DOHH2 (cell line): ENCODE measurements at regions not wholly inside any gene's neighbourhood (a gene's known extent, or its start where the extent isn't known, plus 50 kb on each side); places are given as distances from the start of the nearest gene placed in this dataset.

Source experiments
- H3F3A ChIP-seq: fragments of 200-600 bp; sonication (generic), shearing (Covaris generic); 2 replicates; pipeline ENCODE4 v1.6.0; 2016; ENCODE audit warnings: antibody characterized with exemption, mild to moderate bottlenecking; ENCODE audit not compliant: control insufficient read depth, insufficient read depth
- H3K27ac ChIP-seq: fragments of 200-600 bp; sonication (generic); 2 replicates; pipeline ENCODE4 v1.5.1; 2014; ENCODE audit warnings: low read depth, mild to moderate bottlenecking, low read length, moderate library complexity
- H3K27me3 ChIP-seq: fragments of 200-600 bp; sonication (generic); 2 replicates; pipeline ENCODE4 v1.6.1; 2014; ENCODE audit warnings: mild to moderate bottlenecking, low read length, mixed read lengths; ENCODE audit not compliant: control insufficient read depth
- H3K36me3 ChIP-seq: fragments of 200-600 bp; sonication (generic); 2 replicates; pipeline ENCODE4 v1.6.1; 2014; ENCODE audit warnings: mild to moderate bottlenecking, low read length, moderate library complexity, mixed read lengths; ENCODE audit not compliant: control insufficient read depth
- H3K4me1 ChIP-seq: fragments of 200-600 bp; sonication (generic); 2 replicates; pipeline ENCODE4 v1.6.1; 2014; ENCODE audit warnings: mild to moderate bottlenecking, low read length, mixed read lengths; ENCODE audit not compliant: control insufficient read depth
- H3K4me2 ChIP-seq: fragments of 200-600 bp; sonication (generic); 2 replicates; pipeline ENCODE4 v1.6.0; 2014; ENCODE audit warnings: mild to moderate bottlenecking, low read length, moderate library complexity
- H3K4me3 ChIP-seq: fragments of 200-600 bp; sonication (generic); 2 replicates; pipeline ENCODE4 v1.5.1; 2014; ENCODE audit warnings: mild to moderate bottlenecking, low read length, mixed read lengths
- H3K79me2 ChIP-seq: fragments of 200-600 bp; sonication (generic); 2 replicates; pipeline ENCODE4 v1.6.1; 2014; ENCODE audit warnings: mild to moderate bottlenecking, low read length, mixed read lengths; ENCODE audit not compliant: control insufficient read depth
- H3K9me2 ChIP-seq: fragments of 200-600 bp; sonication (generic); replicated peaks from 2 replicates; pipeline ENCODE4 v1.6.1; 2014; ENCODE audit warnings: mild to moderate bottlenecking, low read length, mixed read lengths; ENCODE audit not compliant: control insufficient read depth
- H3K9me3 ChIP-seq: fragments of 200-600 bp; sonication (generic); 2 replicates; pipeline ENCODE4 v1.6.1; 2014; ENCODE audit warnings: antibody characterized with exemption, low read length, mixed read lengths; ENCODE audit not compliant: control insufficient read depth, insufficient read depth
- H4K20me1 ChIP-seq: fragments of 200-600 bp; sonication (generic); 2 replicates; pipeline ENCODE4 v1.6.0; 2014; ENCODE audit warnings: low read depth, mild to moderate bottlenecking, antibody characterized with exemption, low read length, moderate library complexity; ENCODE audit not compliant: control insufficient read depth, insufficient read depth
- CTCF ChIP-seq: fragments of 200-600 bp; sonication (generic); IDR thresholded peaks from one replicate; pipeline ENCODE4 v1.5.1; 2014; ENCODE audit warnings: antibody characterized with exemption, mild to moderate bottlenecking, low read depth, low read length; ENCODE audit not compliant: poor library complexity, severe bottlenecking
- EZH2phosphoT487 ChIP-seq: fragments of 200-600 bp; sonication (generic); IDR thresholded peaks from 2 replicates; pipeline ENCODE4 v1.6.1; 2017; ENCODE audit warnings: borderline replicate concordance, mild to moderate bottlenecking, antibody characterized with exemption, low read length, moderate library complexity, mixed read lengths

- H3F3A ChIP-seq: no peaks in the 10 kb centered on the region
- H3K4me3 ChIP-seq: no peak overlapping the region
- no peak overlapping the region for H3K4me2 ChIP-seq
- no peaks in the 10 kb centered on the region for H4K20me1 ChIP-seq
- H3K27ac ChIP-seq: no peak overlapping the region
- no peaks in the 10 kb centered on the region for H3K79me2 ChIP-seq
- no peaks in the 10 kb centered on the region for H3K27me3 ChIP-seq
- H3K9me2 ChIP-seq: no peaks in the 10 kb centered on the region
- no peaks in the 10 kb centered on the region for H3K4me1 ChIP-seq
- no peaks in the 10 kb centered on the region for H3K9me3 ChIP-seq
- H3K36me3 ChIP-seq: no peaks in the 10 kb centered on the region
- TF ChIP-seq CTCF (no peak), EZH2phosphoT487 (no peak)
Measured at GRCh38 chr4:53716471-53717063, 125.3 kb upstream of the LNX1 start.

- no peak overlapping the region for H3K27ac ChIP-seq
- no peaks in the 10 kb centered on the region for H3K27me3 ChIP-seq
- H3K9me3 ChIP-seq: no peaks in the 10 kb centered on the region
- H3K79me2 ChIP-seq: no peaks in the 10 kb centered on the region
- no peaks in the 10 kb centered on the region for H3K36me3 ChIP-seq
- no peaks in the 10 kb centered on the region for H3K9me2 ChIP-seq
- no peaks in the 10 kb centered on the region for H3F3A ChIP-seq
- no peak for TF ChIP-seq EZH2phosphoT487
- no peak for TF ChIP-seq CTCF
- no peak overlapping the region for H3K4me2 ChIP-seq
- peaks cover 5% of the 10 kb centered on the region; the same call in 1 of the 2 replicates for H3K4me1 ChIP-seq
- H4K20me1 ChIP-seq: no peaks in the 10 kb centered on the region
- no peak overlapping the region for H3K4me3 ChIP-seq
Measured at GRCh38 chr4:53716011-53716410, 124.7 kb upstream of the LNX1 start.

- TF ChIP-seq CTCF (no peak), EZH2phosphoT487 (no peak)
- H3K4me2 ChIP-seq: no peak overlapping the region
Measured at GRCh38 chr4:53714236-53715140, 123.2 kb upstream of the LNX1 start.

More at GRCh38 chr4:53714236-53715140, 123.2 kb upstream of the LNX1 start:
- no peak overlapping the region for H3K4me3 ChIP-seq
- H4K20me1 ChIP-seq: no peaks in the 10 kb centered on the region
- no peaks in the 10 kb centered on the region for H3K9me3 ChIP-seq
- H3K36me3 ChIP-seq: no peaks in the 10 kb centered on the region
- no peaks in the 10 kb centered on the region for H3K79me2 ChIP-seq
- H3F3A ChIP-seq: no peaks in the 10 kb centered on the region
- no peak overlapping the region for H3K27ac ChIP-seq
- no peaks in the 10 kb centered on the region for H3K9me2 ChIP-seq
- H3K27me3 ChIP-seq: no peaks in the 10 kb centered on the region
- peaks cover 7% of the 10 kb centered on the region; the same call in 1 of the 2 replicates for H3K4me1 ChIP-seq
